OCI-LY7 (cell line): ENCODE measurements at regions not wholly inside any gene's neighbourhood (a gene's known extent, or its start where the extent isn't known, plus 50 kb on each side); places are given as distances from the start of the nearest gene placed in this dataset.

Source experiments
- BruUV-seq: library from RNA; stranded (reverse); fragments of 400-500 nt; replicated peaks from 2 replicates; lab custom pipeline; 2021; lab: Mats Ljungman, UMichigan
- CTCF ChIA-PET: fragments of 300-600 bp; sonication (Branson Sonifier 250); formaldehyde crosslinking; loops from one replicate; lab custom pipeline; 2022; ENCODE audit warnings: antibody characterized with exemption; ENCODE audit not compliant: unreplicated experiment; lab: Charles Lee
- POLR2A ChIA-PET: fragments of 300-600 bp; sonication (Branson Sonifier 250); formaldehyde crosslinking; loops from one replicate; lab custom pipeline; 2022; ENCODE audit warnings: antibody characterized with exemption; lab: Charles Lee
- DNase-seq: peaks from one replicate; pipeline ENCODE4 v3.0.0-alpha.2; 2015; ENCODE audit warnings: low spot score
- H2AFZ ChIP-seq: fragments of 200-600 bp; sonication (generic), shearing (Covaris generic); 2 replicates; pipeline ENCODE4 v1.6.1; 2014; ENCODE audit warnings: mild to moderate bottlenecking, antibody characterized with exemption, low read length, moderate library complexity
- H3K27ac ChIP-seq: fragments of 200-600 bp; sonication (generic); 2 replicates; pipeline ENCODE4 v1.5.1; 2014; ENCODE audit warnings: mixed run types, low read depth, mild to moderate bottlenecking, moderate library complexity, low read length, inconsistent platforms; ENCODE audit not compliant: poor library complexity, severe bottlenecking
- H3K36me3 ChIP-seq: fragments of 200-600 bp; sonication (generic); 2 replicates; pipeline ENCODE4 v1.6.1; 2014; ENCODE audit warnings: mild to moderate bottlenecking, antibody characterized with exemption, low read length, moderate library complexity, mixed read lengths; ENCODE audit not compliant: insufficient read depth
- H3K4me1 ChIP-seq: fragments of 200-600 bp; sonication (generic); 2 replicates; pipeline ENCODE4 v1.5.1; 2014; ENCODE audit warnings: mild to moderate bottlenecking, low read length; ENCODE audit not compliant: insufficient read depth, poor library complexity, severe bottlenecking
- H3K4me2 ChIP-seq: fragments of 200-600 bp; sonication (generic); 2 replicates; pipeline ENCODE4 v1.6.1; 2014; ENCODE audit warnings: mild to moderate bottlenecking, low read length
- H3K4me3 ChIP-seq: fragments of 200-600 bp; sonication (generic); 2 replicates; pipeline ENCODE4 v1.5.1; 2014; ENCODE audit warnings: mild to moderate bottlenecking, low read depth, low read length; ENCODE audit not compliant: poor library complexity, severe bottlenecking
- H3K79me2 ChIP-seq: fragments of 200-600 bp; sonication (generic); 2 replicates; pipeline ENCODE4 v1.6.1; 2016; ENCODE audit warnings: low read depth, mild to moderate bottlenecking, low read length, moderate library complexity, mixed read lengths; ENCODE audit not compliant: insufficient read depth
- H3K9me2 ChIP-seq: fragments of 200-600 bp; sonication (generic); 2 replicates; pipeline ENCODE4 v1.6.1; 2016; ENCODE audit warnings: mild to moderate bottlenecking, low read length, mixed read lengths; ENCODE audit not compliant: insufficient read depth
- H3K9me3 ChIP-seq: fragments of 200-600 bp; sonication (generic); 2 replicates; pipeline ENCODE4 v1.6.1; 2014; ENCODE audit warnings: mild to moderate bottlenecking, mixed run types, low read length, mixed read lengths
- H4K20me1 ChIP-seq: fragments of 200-600 bp; sonication (generic); 2 replicates; pipeline ENCODE4 v1.6.1; 2014; ENCODE audit warnings: mild to moderate bottlenecking, antibody characterized with exemption, low read length, moderate library complexity, mixed read lengths; ENCODE audit not compliant: insufficient read depth
- EZH2phosphoT487 ChIP-seq: fragments of 200-600 bp; sonication (generic); IDR thresholded peaks from 2 replicates; pipeline ENCODE4 v1.6.1; 2018; ENCODE audit warnings: low read depth, borderline replicate concordance, mild to moderate bottlenecking, mixed run types, antibody characterized with exemption, low read length, moderate library complexity, mixed read lengths
- intact Hi-C: fragments of 100-400 bp; cut with micrococcal nuclease; formaldehyde crosslinking; loops from one replicate; pipeline ENCODE4 v1.10.0; 2022; ENCODE audit not compliant: unreplicated experiment
- TF ChIP-seq, protein P1 (sequence below): fragments of 200-600 bp; sonication (generic); conservative IDR thresholded peaks from 2 replicates; pipeline ENCODE4 v1.5.1; 2014; ENCODE audit warnings: mild to moderate bottlenecking, antibody characterized with exemption, low read length, moderate library complexity, mixed read lengths

DNA sequence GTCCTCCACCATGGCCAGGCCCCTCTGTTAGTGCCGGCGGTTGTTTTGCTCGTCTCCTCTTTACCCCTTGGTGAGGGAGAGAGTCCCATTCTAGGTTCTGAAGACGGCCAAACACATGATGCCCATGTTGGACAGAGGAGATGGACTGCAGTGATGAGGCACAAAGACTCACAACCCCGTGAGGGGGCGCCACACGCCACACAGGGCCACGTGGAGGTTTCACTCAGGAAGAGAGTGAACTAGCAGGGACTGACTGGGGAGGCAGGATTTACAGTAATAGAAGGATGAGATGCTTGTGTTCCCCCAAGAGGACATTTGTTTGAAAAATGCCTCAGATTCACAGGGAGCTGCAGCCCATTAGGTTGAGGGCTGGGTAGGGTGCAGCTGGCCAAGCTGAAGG is 655.3 kb upstream of the FRG1 start:
- H3K36me3 ChIP-seq = no peaks in the 10 kb centered on the region
- no peaks in the 10 kb centered on the region for H3K4me1 ChIP-seq
- no peaks in the 10 kb centered on the region for H3K79me2 ChIP-seq
- DNase-seq = no peak
- ChIA-PET CTCF (no interaction called here), POLR2A (no interaction called here)
- no peak overlapping the region for H3K4me2 ChIP-seq
- BruUV-seq = no TSS peak
- no peak overlapping the region for H3K27ac ChIP-seq
- H3K9me3 ChIP-seq = no peaks in the 10 kb centered on the region
- H3K4me3 ChIP-seq = no peak overlapping the region
- H4K20me1 ChIP-seq = no peaks in the 10 kb centered on the region
- no peak overlapping the region for H2AFZ ChIP-seq
- H3K9me2 ChIP-seq = no peaks in the 10 kb centered on the region
- TF ChIP-seq, protein P1, sequence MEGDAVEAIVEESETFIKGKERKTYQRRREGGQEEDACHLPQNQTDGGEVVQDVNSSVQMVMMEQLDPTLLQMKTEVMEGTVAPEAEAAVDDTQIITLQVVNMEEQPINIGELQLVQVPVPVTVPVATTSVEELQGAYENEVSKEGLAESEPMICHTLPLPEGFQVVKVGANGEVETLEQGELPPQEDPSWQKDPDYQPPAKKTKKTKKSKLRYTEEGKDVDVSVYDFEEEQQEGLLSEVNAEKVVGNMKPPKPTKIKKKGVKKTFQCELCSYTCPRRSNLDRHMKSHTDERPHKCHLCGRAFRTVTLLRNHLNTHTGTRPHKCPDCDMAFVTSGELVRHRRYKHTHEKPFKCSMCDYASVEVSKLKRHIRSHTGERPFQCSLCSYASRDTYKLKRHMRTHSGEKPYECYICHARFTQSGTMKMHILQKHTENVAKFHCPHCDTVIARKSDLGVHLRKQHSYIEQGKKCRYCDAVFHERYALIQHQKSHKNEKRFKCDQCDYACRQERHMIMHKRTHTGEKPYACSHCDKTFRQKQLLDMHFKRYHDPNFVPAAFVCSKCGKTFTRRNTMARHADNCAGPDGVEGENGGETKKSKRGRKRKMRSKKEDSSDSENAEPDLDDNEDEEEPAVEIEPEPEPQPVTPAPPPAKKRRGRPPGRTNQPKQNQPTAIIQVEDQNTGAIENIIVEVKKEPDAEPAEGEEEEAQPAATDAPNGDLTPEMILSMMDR = no peak
- no peak for TF ChIP-seq EZH2phosphoT487
- intact Hi-C loops = no loop called here

DNA sequence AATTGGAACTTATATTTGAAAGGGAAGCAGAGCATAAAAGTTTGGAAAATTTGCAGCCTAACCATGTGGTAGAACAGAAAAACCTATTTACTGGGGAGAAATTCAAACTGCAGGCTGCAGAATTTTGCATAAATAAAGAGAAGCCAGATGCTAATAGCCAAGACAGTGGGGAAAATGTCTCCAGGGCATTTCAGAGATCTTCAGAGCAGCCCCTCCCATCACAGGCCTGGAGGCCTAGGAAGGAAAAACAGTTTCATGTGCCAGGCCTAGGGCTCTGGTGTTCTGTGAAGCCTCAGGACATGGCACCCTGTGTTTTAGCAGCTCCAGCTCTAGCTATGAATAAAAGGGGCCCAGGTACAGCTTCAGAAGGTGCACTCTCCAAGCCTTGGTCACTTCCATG is 648.7 kb upstream of the FRG1 start:
- BruUV-seq = no TSS peak
- no peak overlapping the region for H3K4me3 ChIP-seq
- intact Hi-C loops = no loop called here
- H3K36me3 ChIP-seq = no peaks in the 10 kb centered on the region
- ChIA-PET POLR2A (interaction anchor here (1.3 kb wide), 1 partner anchor 15 kb away, joined by 3 read pairs; no protein-coding TSS in a partner anchor), CTCF (no interaction called here)
- H3K79me2 ChIP-seq = no peaks in the 10 kb centered on the region
- TF ChIP-seq, protein P1 = no peak
- no peak for TF ChIP-seq EZH2phosphoT487
- no peak for DNase-seq
- no peak overlapping the region for H3K4me2 ChIP-seq
- H3K9me2 ChIP-seq = no peaks in the 10 kb centered on the region
- H4K20me1 ChIP-seq = no peaks in the 10 kb centered on the region
- no peak overlapping the region for H2AFZ ChIP-seq
- H3K27ac ChIP-seq = no peak overlapping the region
- H3K4me1 ChIP-seq = no peaks in the 10 kb centered on the region
- no peaks in the 10 kb centered on the region for H3K9me3 ChIP-seq

DNA sequence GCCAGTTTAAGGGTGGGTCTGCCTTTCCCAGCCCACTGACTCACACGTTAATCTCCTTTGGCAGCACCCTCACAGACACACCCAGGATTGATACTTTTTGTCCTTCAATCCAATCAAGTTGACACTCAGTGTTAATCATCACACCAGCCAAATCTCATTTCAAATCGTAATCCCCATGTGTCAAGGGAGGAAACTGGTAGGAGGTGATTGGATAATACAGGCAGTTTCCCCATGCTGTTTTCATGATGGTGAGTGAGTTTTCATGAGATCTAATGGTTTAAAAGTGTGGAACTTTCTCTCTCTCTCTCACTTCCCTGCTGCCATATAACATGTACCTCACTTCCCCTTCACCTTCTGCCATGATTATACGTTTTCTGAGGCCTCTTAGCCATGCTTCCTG is 647.2 kb upstream of the FRG1 start:
- Histone ChIP-seq H3K79me2 (no peaks in the 10 kb centered on the region), H3K4me2 (no peak overlapping the region), H3K4me3 (no peak overlapping the region), H3K9me3 (no peaks in the 10 kb centered on the region), H4K20me1 (no peaks in the 10 kb centered on the region), H3K27ac (no peak overlapping the region), H3K36me3 (no peaks in the 10 kb centered on the region), H3K4me1 (no peaks in the 10 kb centered on the region), H3K9me2 (no peaks in the 10 kb centered on the region), H2AFZ (no peak overlapping the region)
- TF ChIP-seq EZH2phosphoT487 = no peak
- TF ChIP-seq, protein P1 = no peak
- intact Hi-C loops = no loop called here
- DNase-seq = no peak
- ChIA-PET POLR2A (no interaction called here), CTCF (no interaction called here)
- BruUV-seq = no TSS peak
